ENCODE measurements at regions not wholly inside any gene's neighbourhood (a gene's known extent, or its start where the extent isn't known, plus 50 kb on each side); places are given as distances from the start of the nearest gene placed in this dataset.

DNA sequence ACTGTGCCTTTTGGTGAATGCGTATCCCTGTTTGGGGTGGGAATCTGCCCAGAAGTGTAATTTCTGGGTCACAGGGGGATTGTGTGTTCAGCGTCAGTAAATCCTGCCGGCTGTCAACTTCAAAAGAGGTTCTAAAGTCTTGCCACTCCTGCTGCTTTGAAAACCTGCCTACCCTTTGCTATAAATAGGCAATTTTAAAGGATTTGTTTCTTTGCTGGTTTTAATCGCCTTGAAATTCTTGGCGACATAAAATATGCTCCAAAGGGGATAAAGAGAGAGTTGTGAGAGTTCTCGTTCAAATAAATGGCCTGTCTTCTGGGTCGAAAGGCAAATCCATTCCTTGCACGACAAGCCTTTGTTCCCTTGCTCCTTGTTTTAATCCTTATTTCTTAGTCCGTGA lies 143.4 kb downstream of the IRF8 start:
- no peak for DNase-seq

DNA sequence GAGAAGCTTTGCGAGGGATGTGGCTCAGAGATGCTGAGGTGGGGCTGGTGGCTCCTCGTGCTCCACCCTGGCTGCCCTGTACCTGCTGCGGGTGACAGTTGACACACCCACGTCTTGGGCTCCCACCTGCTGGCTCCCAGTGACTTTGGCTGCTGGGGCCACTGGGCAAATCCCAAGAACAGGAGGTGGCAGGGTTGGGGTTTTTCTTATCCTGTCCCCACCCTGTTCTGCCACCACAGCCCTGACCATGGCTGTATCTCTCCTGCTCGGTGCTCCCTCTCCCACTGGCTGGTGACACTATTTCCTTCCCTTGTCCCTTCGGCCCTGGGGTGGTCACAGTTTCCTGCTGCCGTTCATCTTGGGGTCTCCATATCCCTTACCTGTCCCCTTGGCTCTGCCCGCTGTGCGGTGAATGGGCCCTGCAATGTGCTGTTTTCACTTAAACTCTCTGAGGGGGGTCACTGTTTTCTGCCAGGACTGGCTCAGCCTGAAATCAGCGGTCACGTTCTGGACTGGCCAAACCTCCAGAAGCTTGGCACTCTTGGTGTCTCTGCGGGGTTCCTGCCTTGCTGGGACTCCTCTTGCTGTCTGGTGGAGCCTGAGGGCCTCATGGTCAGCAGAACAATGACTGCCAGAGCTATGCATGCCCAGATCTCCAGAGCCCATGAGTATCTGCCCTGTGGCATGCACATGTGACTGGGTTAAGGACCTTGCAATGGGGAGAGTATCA lies 144.2 kb downstream of the IRF8 start:
- DNase-seq: no peak

DNA sequence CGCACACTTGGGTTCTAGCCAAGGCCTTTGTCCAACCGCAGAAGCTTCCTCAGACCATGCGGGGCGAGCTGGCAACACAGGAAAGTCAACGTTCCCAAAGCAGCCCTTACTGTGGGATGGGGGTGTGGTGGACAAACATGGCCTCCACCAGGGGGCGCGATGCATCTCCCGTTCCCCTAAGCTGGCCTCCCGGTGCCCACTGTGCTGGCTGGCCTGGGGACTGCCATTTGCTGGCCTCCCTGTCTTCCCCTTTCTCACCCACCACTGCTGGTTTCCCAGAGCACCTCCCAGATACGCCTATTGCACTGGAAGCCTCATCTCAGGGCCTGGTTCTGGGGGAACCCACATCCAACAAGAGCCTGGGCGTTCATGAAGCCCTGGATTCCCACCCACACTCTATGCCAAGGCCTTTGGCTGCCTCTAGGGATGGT lies 145.3 kb downstream of the IRF8 start:
- peak; percentile 22 for DNase-seq

DNA sequence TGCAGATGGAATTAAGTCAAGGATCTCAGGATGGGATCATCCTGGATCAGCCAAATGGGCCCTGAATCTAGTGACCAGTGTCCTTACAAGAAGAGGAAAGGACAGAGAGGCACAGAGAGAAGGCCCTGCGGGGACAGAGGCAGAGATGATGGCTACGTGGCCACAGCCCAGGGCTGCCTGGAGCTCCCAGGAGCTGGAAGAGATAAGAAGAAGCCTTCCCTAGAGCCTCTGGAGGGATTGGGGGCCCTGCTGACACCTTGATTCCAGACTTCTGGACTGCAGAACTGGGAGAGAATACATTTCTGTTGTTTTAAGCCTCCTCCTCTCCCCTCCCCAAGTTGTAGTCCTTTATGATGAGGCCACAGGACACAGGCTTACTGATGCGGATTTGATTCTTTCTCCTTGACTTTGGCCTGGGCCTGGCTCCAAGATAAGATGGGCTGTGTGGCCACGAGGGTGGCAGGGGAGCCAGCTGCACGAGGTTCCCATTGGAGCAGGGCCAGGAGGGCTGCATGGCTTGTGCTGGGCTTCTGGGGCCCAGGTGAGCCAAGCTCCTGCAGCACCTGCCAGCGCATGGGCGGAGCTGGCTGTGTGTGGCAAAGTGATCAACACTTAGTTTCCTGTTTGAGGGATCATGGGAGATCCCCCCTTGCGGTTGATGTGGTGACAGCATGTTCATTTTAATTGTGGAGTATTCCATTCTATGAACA lies 146.1 kb downstream of the IRF8 start:
- DNase-seq: no peak

DNA sequence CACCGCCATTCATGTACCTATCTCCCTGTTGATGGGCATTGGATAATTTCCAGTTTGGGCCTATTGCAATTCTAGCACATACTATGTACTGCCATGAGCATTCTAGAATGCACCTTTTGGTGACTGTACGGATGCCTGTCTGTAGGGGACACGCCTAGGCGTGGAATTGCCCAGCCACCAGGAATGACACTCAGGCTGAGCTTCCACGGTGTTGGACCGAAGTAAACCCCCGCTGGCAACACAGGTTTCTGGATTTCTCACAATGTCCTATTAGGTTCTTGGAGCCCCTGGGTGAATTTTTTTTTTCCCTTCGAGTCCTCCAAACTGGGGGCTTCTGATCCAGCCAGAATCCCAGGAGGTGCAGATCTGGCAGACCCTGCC lies 146.6 kb downstream of the IRF8 start:
- no peak for DNase-seq

DNA sequence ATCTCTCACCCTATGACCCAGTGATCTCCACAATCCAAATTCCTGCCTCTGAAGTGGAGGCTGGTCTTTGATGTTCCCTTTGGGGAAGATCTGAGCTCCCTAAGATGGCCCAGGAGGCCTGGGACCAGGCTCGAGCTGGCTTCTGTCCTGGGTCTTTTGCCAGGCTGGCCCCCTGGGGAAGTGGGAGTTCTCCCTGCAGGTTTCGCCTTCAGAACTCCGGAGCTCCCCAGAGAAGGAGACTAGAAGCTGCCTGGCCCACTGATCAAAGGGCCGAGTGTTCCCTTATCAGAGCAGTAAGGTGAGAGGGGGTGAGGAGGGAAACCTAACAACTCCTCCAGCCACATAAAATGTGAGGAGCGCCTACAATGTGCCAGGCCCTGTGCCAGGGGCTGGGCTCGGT lies 147.1 kb downstream of the IRF8 start:
- no peak for DNase-seq

DNA sequence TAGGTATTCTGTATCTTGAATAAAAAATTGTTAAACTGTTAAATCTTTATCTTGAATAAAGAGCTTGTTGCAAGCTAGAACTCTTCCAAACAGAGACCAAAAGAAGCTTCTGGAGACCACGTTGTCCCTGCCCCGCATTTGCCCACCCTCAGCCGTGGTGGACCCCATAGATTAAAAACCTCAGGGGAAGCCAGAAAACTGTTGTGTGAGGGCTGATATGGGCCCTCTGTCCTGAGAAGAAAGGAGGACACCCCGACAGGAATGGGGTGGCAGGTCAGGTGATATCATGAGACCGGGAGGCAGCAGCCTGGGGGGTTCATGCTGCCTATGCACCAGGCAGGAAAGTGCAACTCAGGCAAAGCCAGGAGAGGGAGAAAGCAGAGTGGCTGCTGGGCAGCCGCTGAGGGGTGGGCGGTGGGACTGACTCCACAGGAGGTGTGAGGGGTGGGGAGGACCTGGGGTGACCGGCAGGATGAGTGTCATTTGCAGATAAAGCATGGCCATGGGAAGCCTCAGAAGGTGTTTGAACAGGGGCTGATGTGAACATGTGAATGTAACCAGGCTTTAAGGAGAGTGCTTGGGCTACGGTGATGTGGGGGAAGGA lies 147.8 kb downstream of the IRF8 start:
- DNase-seq: no peak

DNA sequence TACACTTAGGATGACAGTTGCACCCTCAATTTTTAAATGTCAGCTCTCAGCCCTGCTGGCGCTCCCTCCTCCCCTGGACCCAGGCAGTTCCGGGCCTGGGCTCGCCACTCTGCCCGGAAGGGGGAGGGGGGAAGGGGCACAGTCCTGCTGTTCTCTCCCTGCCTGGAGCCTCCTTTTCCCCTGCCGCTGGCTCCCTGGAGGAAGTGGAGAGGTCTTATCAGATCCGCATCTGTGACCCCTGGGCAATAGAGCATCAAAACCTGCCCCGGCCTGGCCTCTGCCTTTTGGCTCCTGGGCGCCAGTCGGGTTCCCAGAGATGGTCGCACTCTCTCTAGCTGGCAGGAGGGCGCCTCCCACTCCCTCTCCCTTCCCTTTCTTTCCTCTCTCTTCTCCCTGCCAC lies 149.3 kb downstream of the IRF8 start:
- DNase-seq: no peak

DNA sequence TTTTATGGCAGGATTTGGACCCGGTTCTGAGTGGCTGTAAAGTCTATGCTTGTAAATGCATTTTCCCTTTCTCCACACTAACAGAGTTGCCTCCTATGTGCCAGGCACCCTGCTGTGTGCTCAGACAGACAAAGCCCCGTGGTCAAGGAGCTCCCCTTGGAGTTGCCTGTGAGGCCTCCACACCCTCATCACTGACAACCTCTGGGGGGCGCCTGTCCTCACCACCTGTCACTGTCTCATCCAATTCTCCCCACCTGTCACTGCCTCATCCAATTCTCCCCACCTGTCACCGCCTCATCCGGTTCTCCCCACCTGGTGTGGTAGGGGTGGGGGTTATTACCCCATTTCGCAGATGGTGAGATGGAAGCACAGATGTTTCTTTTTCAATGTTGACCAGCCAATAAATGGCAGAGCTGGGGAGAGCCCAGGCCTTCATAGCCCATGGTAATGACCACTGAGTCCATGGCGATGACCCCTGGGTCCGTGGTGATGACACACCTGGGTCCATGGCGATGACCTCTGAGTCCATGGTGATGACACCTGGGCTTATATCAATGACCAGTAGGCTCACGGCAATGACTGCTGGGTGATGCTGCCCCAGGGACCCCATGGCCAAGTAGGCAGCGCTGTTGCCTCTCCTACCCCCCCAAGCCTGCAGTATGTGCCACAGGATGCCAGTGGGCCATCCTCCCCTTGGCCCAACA lies 150.1 kb downstream of the IRF8 start:
- no peak for DNase-seq

DNA sequence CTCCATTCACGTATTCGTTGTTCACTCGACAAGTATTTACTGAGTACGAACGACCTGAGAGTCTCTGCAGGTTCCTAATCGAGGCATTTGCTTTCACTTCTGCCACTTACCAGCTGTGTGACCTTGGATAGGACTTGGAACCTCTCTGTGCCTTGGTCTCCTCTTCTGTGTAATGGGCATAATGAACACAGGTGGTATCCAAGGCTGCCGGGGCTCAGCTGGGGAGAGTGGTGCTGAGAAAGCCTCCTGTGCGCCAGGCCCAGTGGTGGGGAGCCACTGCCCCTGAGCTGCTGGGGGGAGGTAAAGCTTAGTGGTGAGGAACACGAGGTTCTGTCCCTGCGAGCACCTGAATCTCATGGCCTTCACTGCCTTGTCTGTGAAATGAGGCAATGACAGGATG lies 150.7 kb downstream of the IRF8 start:
- DNase-seq: no peak

DNA sequence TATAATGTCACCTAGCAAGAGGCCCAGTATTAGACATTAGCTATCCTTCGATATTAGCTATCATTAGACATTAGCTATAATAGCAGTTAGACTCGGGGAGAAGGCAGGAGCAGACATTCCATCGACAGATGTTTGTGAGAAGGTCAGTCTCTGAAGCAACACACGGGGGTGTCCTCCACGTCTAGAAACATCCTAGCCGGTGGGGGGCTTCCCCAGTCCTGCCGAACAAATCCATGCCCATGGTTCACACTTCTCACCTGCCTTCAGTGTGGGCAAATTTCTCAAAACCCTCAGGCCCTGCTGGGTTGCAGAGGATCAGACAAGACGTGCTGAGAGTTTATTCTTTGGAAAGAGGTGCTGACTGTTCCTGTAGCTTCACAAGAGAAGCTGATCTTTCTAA lies 151.1 kb downstream of the IRF8 start:
- no peak for DNase-seq

DNA sequence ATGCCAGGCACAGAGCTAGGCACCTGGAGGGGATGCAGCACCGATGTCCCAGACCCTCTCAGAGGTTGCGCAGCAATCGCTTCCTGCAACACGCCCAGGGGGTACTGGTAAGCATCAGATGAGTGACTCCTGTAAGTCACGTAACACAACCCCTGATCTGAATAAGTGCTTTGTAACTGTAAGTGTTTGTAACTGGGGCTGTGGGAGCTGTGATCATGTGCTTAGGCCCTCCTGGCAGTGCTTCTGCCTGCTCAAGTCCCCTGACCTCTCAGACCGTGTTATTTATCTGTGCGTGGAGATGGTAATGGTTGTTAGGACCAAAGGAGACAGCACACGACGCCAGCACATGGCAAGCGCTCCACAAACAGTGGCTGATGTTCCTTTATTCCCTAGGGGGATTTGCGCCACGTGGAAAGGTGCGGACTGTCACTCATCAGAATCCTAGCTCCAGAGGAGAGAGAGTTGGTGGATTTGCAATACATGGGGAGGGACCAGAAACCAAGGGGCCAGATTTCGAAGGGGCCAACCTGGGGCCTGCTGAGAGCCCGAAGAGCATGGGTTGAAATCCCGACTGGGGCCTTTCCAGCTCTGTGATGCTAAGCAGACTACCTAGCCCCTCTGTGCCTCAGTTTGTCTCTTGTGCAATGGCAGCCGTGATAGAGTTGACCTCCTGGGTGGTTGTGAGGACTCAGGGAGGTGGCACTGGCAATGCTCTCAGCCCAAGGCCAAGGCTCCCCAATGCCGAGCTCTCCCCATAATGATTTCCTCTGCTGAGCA lies 151.8 kb downstream of the IRF8 start:
- no peak for DNase-seq

DNA sequence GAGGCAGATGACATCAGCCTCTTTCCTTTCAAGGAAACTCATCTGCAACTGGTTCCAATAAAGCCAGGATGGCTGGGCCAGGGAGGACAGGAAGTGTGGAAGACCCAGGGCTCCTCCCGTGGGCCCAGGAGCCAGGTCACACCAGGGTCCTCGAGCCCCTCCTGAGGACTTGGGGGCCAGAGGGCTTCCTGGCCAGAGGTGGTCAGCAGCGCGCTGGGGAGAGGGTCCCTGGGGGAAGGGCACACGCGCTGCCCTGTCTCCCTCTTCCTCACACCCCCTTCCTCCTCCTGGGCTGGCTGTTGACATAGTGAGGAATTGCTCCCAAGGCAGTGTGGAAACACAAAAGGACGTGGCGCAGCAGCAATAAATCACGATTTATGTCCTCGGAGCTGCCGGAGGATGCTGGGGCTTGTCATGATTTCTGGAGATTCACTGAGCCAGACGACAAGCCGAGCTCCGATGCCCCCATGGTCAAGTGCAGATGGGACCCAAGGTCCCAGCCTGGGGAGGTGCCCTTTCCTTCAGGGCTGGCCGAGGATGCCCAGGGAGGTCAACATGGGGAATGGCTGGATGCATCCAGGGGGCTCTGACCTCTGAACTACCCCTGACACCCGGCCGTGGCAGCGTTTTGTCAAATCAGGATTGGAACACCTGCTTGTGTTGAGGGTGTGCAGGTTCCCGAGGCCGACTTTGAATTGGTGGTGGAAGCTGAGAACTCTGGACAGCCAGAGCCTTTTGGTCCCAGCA lies 152.6 kb downstream of the IRF8 start:
- DNase-seq: no peak

DNA sequence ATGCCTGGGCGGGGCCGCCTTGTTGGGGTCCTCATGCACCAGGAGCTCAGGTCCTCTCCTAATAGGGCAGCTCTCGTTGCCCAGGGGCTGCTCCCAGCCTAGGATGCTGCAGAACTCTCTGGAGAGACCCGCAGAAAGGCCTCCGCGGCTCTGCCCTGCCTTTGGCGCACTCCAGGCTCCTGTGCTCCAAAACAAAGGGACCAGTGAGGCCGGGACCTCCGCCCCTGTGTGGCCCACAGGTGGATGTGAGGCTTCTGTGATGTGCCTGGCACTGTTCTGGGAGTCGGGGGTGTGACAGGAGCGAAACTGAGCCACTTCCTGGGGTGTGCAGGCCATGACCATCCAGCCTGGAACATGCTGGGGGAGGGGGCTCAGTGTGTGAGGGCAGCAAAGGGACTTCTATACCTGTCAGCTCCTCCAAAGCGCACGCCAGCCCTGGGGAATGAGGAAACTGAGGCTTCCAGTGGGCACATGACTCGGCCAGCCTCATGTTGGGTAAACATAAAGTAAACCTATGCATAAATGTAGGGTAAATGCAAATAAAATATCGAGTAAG lies 153.2 kb downstream of the IRF8 start:
- no peak for DNase-seq

DNA sequence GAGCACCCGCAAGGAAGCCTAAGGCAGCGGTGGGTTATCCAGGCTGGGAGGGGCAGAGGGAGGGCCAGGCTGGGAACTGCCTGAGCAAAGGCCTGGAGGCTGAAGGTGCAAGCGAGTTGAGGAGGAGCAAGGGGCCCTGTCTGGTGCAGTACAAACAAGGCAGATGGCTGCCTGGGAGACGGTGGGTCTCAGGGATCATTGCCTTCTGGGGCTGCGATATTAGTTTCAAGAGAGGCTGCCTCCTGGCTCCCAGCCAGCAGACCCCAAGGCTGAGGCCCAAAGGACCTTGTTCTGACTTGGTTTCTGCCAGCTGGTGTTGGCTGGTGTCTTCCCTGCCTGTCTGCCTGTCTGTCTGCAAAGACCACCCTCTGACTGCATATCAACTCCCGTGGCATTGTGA lies 154.0 kb downstream of the IRF8 start:
- no peak for DNase-seq

DNA sequence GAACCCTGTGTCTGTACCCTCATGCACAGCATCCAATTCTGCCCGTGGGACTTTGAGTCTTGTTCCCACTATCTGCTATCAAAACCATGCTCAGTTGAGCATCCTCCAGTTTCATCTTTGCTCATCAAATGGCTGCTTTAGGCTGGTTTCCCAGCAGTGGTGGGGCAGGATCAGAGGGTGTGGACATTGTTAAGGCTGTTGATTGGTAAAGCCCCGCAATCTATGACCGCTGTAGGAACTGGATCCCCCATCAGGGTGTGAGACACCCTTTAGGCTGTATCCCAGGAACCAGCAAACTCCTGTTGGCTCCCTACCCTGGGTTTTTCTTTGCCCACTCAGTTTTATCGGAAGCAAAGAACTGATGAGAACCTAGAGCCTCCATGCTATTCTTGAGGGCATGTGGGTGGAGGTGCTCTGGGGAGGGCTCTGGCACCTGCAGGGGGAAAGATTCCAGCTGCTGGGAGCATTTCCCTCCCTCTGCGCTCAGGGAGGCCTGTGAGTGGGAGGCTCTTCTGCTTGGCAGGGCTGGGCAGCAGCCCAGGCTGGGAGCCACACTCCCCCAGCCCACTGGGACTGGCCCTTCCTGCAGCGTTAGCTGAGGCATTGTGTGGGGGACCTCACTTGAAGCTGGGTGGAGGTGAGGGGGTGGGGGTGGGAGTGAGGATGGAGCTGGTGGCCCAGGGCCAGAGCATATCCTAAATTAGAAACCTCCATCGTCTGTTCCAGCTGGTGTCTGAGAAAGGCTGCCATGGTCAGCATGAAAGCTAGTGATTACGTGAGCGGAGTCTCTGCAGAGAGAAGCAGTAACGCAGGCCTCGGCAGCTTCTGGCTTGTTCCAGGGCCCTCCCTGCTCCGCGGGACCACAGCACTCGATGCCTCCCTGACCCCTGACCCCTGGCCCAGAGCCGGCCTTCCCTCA lies 160.6 kb downstream of the IRF8 start:
- no peak for DNase-seq

DNA sequence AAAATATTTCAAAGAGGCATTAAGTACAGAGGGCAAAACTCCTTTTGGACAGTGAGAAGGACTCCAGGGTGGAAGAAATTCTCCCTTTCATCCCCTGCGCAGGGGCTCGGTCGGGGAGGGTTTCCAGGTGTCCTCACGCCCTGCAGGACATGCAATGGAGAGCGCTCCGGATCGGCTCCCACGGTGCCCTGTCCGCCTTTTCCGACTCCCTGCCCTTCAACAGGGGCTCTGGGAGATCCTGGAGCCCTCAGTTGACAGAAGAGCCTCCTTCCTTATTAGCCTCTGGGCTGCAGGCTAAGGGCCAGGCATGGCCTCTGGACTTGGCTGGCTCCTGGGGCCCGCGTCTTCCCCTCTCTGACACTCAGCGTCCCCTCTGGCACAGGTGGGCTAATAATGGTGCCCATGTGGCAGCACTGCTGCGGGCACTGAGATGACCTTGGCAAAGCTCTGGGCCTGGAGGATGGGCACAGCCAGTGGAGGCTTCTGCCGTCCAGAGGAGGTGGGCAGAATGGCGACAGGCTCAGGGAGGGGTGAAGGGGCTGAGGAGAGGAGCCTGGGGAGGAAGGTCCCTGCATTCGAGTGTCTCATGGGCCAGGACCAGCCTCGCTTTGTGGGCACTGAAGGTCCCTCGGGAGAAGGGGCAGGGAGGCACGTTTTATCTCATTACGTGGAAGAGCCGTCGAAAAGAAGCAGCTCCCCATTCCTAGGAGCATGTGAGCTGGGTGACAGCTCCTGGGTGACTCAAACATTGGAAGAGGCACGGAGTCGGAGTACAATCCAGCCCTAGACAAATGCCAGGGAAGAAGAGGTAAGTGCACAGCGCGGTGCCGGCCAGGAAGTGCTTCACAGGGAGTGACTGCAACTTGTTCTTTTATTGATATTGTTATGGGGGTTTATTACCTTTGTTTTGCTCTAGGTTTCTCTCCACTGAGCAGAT lies 161.7 kb downstream of the IRF8 start:
- no peak for DNase-seq

DNA sequence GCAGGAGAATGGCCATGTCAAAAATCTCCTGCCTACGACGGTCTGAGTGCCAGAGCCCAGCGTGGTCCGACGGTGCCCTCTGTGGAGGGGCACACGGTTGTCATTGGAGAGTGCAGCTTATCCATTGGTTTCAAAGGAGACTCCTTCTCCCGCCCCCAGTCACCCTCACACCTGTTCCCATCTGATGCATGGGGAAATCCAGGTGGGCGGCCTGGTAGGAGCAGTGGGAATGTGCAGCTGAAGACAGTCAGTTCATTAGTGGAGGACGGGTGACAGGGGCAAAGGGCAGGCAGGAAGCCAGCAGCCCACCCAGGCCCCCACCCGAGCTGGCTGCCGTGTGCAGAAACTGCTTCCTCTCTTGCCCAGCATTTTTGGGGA lies 162.3 kb downstream of the IRF8 start:
- DNase-seq: no peak

DNA sequence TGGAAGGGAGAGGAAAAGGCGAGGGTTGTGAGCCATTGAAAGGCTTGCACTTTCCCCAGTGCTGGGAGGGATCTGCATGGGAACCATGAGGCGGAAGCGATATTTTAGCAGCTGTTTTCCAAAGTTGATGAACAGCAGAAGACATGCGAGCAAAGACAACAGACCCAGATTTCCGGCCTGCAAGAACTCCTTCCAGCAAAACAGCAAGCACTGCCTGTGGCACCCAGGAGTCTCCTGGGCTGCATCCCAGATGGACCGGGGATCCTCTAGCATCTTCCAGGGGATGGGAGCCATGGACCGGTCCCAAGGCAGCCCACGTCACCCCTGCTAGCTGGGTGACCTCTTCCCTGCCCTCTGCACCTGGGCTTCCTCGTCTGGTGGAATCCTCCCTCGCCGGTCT lies 162.8 kb downstream of the IRF8 start:
- no peak for DNase-seq

Data from HCEC 1CT (cell line).